HUES6 (cell line): ENCODE measurements at regions not wholly inside any gene's neighbourhood (a gene's known extent, or its start where the extent isn't known, plus 50 kb on each side); places are given as distances from the start of the nearest gene placed in this dataset.

Source experiments
- H3K27ac ChIP-seq: 2 replicates; pipeline ENCODE4 v1.7.0; 2013; ENCODE audit warnings: low read depth, mild to moderate bottlenecking, low read length, inconsistent platforms
- H3K27me3 ChIP-seq: 2 replicates; pipeline ENCODE4 v1.6.1; 2013; ENCODE audit warnings: low read length; ENCODE audit not compliant: control insufficient read depth, insufficient read depth
- H3K36me3 ChIP-seq: 2 replicates; pipeline ENCODE4 v1.6.1; 2013; ENCODE audit warnings: low read length; ENCODE audit not compliant: control insufficient read depth, insufficient read depth
- H3K4me1 ChIP-seq: 2 replicates; pipeline ENCODE4 v1.6.1; 2013; ENCODE audit warnings: low read length; ENCODE audit not compliant: control insufficient read depth, insufficient read depth
- H3K4me3 ChIP-seq: 2 replicates; pipeline ENCODE4 v1.5.1; 2013; ENCODE audit warnings: low read depth, low read length
- H3K9ac ChIP-seq: one replicate; pipeline ENCODE4 v1.6.1; 2013; ENCODE audit warnings: mild to moderate bottlenecking, low read length
- H3K9me3 ChIP-seq: 2 replicates; pipeline ENCODE4 v1.6.1; 2013; ENCODE audit warnings: low read depth, low read length; ENCODE audit not compliant: control insufficient read depth, insufficient read depth

DNA sequence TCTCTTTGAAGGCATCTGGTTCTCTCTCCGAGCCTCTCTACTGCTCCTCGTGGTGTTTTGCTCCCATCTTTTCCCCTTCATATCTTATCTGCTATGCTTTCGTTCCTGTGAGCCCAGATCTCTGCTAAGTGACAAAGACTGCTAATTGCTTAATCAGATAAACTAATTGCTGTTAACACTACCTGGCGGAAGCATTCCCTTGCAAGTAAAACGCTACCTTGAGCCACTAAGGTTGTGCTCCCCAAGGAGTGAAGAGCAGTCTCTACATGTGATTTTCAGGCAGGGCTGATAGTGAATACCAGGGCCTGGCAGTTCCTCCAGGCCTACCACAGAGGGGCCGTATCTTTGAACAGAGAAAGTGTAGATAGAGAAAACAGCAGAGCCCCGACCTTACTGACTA, 244.0 kb upstream of the GATB start:
- Histone ChIP-seq H3K9ac (no peak overlapping the region), H3K9me3 (no peaks in the 10 kb centered on the region), H3K4me3 (no peak overlapping the region), H3K36me3 (no peaks in the 10 kb centered on the region), H3K4me1 (peaks cover 10% of the 10 kb centered on the region), H3K27me3 (peaks cover 37% of the 10 kb centered on the region; the same call in 1 of the 2 replicates), H3K27ac (no peak overlapping the region)

DNA sequence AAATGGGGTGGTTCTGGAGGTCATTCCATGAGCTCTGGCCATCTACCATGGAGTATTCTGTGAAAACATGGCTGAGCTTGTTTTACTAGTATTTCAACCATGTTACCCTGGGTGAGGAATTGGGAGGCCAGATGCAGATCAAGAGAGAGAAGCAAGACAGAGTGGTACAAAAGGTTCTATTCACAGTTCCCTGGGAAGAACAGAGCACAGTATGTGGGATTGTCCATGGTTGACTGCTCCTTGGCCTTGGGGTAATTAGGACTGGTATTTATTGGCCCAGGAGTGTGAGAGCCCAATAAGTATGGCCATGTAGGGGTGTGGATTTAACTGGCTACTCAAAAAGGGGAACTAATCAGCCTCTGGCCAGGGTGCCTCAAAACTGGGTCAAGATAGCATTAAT, 239.7 kb upstream of the GATB start:
- Histone ChIP-seq H3K4me1 (peaks cover 8% of the 10 kb centered on the region), H3K27ac (no peak overlapping the region), H3K9ac (no peak overlapping the region), H3K9me3 (no peaks in the 10 kb centered on the region), H3K36me3 (no peaks in the 10 kb centered on the region), H3K4me3 (no peak overlapping the region), H3K27me3 (peaks cover 24% of the 10 kb centered on the region; the same call in 1 of the 2 replicates)

DNA sequence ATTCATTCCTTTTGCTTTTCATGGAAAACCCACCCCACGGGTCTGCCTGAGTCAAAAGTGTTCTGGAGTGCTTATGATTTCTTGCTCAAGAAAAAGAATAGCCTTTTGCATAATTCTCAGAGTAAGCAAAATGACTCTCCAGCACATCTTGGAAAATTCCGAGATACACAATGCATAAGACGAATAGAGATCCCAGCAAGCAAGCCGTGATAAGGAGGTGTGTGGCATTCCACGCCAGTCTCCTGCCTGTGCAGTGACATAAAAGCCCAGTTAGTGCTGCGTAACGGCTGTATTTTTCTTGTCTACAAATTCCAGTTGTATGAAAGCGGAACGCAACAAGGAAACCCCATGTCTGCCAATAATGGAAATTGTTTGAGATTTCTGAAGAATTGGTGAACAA, 237.9 kb upstream of the GATB start:
- H3K27me3 ChIP-seq, result peaks cover 15% of the 10 kb centered on the region; the same call in 1 of the 2 replicates
- no peak overlapping the region for H3K27ac ChIP-seq
- no peaks in the 10 kb centered on the region for H3K36me3 ChIP-seq
- peaks cover 3% of the 10 kb centered on the region; the same call in 1 of the 2 replicates for H3K9me3 ChIP-seq
- H3K4me1 ChIP-seq, result peaks cover 8% of the 10 kb centered on the region
- no peak overlapping the region for H3K4me3 ChIP-seq
- no peak overlapping the region for H3K9ac ChIP-seq

DNA sequence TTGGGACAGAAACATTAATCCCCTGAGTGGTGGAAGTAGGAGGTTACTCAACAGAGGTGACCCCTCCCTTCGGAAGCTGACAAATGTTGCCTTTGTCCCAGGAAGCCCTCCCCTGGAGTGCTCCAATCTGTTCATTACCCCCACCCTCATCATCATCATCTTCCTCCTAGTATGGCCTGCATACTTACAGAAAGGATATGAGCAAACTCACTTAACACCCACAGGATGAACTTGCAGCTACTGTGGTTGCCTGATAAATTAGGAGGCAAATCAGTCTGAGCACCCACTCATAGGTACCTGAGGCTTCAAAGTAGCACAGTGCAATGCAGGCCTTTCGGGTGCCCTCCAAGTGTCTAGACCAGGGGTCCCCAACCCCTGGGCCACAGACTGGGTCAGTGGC, 236.7 kb upstream of the GATB start:
- Histone ChIP-seq H3K9me3 (peaks cover 3% of the 10 kb centered on the region; the same call in 1 of the 2 replicates), H3K27me3 (peaks cover 8% of the 10 kb centered on the region; the same call in 1 of the 2 replicates), H3K36me3 (no peaks in the 10 kb centered on the region), H3K9ac (no peak overlapping the region), H3K4me3 (no peak overlapping the region), H3K4me1 (peaks cover 20% of the 10 kb centered on the region), H3K27ac (no peak overlapping the region)

DNA sequence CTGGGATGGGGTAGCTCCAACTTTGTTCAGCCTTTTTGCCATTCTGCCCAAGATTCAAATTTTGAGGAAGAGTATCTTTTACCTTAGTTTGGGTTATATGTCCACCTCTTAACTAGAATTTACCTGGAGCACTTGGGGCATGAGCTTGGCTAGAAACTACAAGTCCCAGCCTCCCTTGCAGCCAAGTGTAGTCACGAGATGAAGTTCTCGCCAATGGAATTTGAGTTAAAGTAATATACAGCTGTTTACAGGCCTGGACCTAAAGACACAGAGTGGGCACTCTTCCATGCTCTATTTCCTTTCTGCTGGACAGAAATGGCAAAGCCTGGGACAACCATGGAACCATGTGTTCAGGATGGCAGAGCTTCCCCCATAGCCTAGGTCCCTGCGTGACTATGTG, 233.6 kb upstream of the GATB start:
- Histone ChIP-seq H3K9ac (no peak overlapping the region), H3K4me1 (peaks cover 27% of the 10 kb centered on the region), H3K9me3 (peaks cover 3% of the 10 kb centered on the region; the same call in 1 of the 2 replicates), H3K27me3 (no peaks in the 10 kb centered on the region), H3K4me3 (no peak overlapping the region), H3K36me3 (no peaks in the 10 kb centered on the region), H3K27ac (no peak overlapping the region)

DNA sequence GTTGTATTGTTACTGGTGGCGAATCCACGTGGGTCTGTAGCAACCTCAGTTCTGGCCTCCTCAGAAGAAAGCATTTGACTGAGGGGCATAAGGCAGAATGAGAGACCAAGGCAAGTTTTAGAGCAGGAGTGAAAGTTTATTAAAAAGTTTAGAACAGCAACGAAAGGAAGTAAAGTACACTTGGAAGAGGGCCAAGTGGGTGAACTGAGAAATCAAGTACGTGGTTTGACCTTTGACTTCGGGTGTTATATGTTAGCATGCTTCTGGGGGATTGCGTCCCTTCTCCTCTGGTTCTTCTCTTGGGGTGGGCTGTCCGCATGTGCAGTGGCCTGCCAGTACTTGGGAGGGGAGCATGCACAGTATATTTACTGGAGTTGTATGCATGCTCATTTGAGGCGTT, 232.7 kb upstream of the GATB start:
- Histone ChIP-seq H3K4me1 (peaks cover 27% of the 10 kb centered on the region), H3K27ac (no peak overlapping the region), H3K4me3 (no peak overlapping the region), H3K36me3 (no peaks in the 10 kb centered on the region), H3K9me3 (peaks cover 3% of the 10 kb centered on the region; the same call in 1 of the 2 replicates), H3K9ac (no peak overlapping the region), H3K27me3 (no peaks in the 10 kb centered on the region)

DNA sequence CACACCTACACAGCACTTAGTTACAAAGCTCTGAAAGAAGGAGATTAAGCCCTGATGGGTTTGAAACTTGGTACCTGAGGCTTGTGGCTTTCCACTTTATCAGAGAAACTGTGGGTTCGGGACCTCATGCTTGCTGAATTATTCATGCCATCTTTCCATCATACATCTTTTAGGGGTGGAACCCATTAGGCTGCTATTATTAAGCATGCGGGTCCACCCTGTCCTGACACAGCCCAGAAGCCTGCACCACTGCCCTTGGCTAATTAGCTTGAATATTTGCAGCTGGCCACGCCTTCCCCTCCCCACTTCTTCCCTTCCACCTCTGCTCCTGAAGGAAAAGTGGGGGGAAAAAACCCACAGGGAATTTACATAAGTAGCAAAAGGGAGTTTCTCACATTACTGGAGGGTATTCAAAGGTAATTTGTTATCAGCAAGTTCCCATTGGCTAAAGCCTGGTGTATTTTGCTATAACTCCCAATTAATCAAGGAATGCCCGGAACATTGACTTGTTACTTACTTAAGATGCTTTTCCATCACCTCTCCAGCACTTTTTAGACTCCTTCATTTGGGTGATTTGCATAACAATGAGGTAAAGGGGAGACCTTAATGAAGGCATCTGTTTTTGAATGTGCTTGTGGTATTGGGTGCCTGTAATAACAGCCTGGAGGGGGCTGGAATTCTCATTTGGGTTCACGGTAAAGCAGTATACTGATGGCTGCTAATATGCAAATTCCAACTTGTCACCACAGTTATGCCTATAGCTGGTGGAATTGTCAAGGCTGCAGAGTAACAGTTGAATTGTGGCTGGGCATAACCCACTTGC, 231.7 kb upstream of the GATB start:
- peaks cover 24% of the 10 kb centered on the region for H3K4me1 ChIP-seq
- H3K27me3 ChIP-seq, result no peaks in the 10 kb centered on the region
- no peak overlapping the region for H3K4me3 ChIP-seq
- no peak overlapping the region for H3K27ac ChIP-seq
- peaks cover 3% of the 10 kb centered on the region; the same call in 1 of the 2 replicates for H3K9me3 ChIP-seq
- H3K9ac ChIP-seq, result no peak overlapping the region
- H3K36me3 ChIP-seq, result no peaks in the 10 kb centered on the region

DNA sequence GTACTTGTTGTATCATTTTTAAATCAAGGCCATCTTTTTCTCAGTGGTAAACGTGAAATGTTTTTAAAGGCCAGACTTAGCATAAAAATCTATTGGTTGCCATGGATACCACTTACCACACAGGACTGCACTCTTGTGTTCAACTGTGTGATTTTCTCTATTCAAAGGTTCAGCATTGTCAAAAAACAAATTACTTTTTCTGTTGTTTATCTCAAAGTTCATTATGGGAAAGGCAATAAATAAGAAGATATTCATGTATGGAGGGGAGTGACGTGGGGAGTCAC, 231.0 kb upstream of the GATB start:
- no peaks in the 10 kb centered on the region for H3K36me3 ChIP-seq
- H3K4me3 ChIP-seq, result no peak overlapping the region
- peaks cover 3% of the 10 kb centered on the region; the same call in 1 of the 2 replicates for H3K9me3 ChIP-seq
- no peaks in the 10 kb centered on the region for H3K27me3 ChIP-seq
- H3K27ac ChIP-seq, result no peak overlapping the region
- no peak overlapping the region for H3K9ac ChIP-seq
- H3K4me1 ChIP-seq, result peaks cover 19% of the 10 kb centered on the region

DNA sequence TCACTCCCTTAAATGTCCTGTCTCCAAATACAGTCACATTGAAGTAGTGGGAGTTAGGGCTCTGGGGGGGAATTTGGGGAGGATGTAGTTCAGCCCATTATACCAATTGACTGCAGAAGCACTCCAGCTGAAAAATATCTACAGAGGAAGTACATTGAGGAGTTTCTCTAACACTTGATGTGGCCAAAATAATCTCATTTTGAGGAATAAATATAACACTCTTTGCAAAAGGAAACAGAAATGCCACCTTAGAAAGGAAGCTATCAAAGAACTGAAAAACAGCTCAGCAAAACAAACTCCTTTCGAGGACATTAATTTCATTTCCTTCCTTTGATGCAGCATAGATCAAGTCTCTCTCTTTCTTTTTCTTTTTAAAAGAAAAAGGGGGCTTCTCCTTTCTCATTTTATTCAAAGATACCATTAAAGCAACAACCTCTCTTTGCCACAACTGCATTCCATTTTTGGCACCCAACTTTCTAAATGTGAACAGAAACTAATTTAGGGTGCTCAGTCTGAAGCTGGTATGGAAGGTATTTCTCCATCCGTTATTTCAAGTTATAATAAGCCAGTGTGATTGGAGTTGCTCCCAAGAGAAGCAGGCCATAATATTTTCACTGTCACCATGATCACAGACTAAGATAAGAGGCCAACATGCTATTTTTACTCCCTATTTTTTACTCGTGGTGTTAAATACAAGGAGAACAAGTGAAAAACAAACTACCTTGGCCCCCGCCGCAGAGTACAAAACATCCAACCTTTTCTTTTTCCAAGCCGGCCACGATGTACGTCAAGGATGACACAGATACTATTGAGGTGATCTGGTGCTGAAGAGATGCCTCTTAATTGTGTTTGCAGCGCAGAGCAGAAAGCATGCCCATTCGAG, 230.4 kb upstream of the GATB start:
- no peak overlapping the region for H3K9ac ChIP-seq
- H3K9me3 ChIP-seq, result peaks cover 3% of the 10 kb centered on the region; the same call in 1 of the 2 replicates
- H3K27ac ChIP-seq, result no peak overlapping the region
- peaks cover 19% of the 10 kb centered on the region for H3K4me1 ChIP-seq
- no peak overlapping the region for H3K4me3 ChIP-seq
- H3K36me3 ChIP-seq, result no peaks in the 10 kb centered on the region
- H3K27me3 ChIP-seq, result no peaks in the 10 kb centered on the region

DNA sequence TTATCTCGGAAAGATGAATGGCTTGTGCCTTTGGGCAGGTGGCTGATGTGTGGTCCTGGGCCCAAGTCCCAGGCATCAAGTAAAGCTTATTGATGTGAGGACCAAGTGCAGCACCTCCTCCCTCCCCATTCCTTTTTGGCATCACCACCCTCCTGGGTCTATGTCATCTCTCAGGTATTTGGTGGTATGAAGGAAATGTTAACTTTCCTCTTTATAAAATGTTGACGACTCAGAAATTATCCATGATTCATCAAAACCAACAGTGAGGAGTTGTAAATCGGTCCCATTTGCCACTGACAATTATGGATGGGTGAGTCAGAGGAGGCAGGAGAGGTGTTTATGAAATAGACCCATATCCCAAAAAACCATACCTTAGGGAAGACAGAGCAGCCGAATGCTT, 229.4 kb upstream of the GATB start:
- no peak overlapping the region for H3K27ac ChIP-seq
- H3K4me3 ChIP-seq, result no peak overlapping the region
- H3K9ac ChIP-seq, result no peak overlapping the region

DNA sequence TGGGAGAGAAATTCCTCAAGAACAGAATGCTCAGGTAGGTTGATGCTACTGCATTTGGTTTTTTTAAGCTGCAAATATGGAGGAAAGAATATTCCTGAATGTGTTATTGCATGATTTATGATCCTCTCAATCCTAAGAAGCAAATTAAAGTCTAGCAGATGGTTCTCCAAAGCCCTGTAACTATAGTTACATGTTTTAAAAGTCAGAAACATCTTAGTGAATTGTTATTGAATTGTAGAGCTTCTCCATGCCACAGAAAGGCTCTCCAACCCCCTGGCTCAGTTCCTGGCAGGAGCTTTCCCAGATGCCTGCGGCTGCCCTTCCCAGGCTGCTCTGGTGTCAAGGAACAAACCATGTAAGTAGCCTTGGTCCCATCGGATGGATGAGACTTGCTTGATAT, 227.8 kb upstream of the GATB start:
- Histone ChIP-seq H3K36me3 (no peaks in the 10 kb centered on the region), H3K9me3 (no peaks in the 10 kb centered on the region), H3K4me1 (peaks cover 18% of the 10 kb centered on the region), H3K27me3 (no peaks in the 10 kb centered on the region), H3K4me3 (no peak overlapping the region), H3K27ac (no peak overlapping the region), H3K9ac (no peak overlapping the region)

More for the DNA sequence above, 229.4 kb upstream of the GATB start:
- H3K36me3 ChIP-seq, result no peaks in the 10 kb centered on the region
- H3K27me3 ChIP-seq, result no peaks in the 10 kb centered on the region
- H3K9me3 ChIP-seq, result peaks cover 3% of the 10 kb centered on the region; the same call in 1 of the 2 replicates
- peaks cover 19% of the 10 kb centered on the region for H3K4me1 ChIP-seq
